ENCODE measurements at regions not wholly inside any gene's neighbourhood (a gene's known extent, or its start where the extent isn't known, plus 50 kb on each side); places are given as distances from the start of the nearest gene placed in this dataset.

DNA sequence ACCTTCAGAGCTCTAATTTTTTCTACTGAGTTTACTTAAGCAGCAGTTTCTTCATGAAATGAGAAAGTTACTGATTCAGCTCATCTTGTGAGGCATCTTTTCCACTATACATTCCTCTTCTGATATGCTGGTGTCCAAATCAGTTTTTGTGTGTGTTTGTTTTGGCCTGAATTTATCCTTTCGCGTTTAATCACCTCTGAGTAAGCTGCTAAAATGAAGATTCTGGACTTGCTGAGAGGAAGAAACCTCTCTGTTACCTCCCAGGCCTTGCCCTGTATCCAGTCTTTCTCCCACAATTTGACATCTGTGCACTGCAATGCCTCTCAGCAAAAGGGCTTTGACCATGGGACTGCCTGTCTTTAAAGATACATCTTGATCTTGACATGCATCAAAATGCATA is 536.2 kb upstream of the NRSN1 start:
- no peak overlapping the region for H3K4me2 ChIP-seq
- FAIRE-seq (no peak), DNase-seq (ENCODE audit: low read depth in 1 of 2, low spot score in 1 of 2) (no peak), ATAC-seq (no peak)
- H3K9me3 ChIP-seq, result no peaks in the 10 kb centered on the region
- H3K27ac ChIP-seq, result no peak overlapping the region
- WGBS (ENCODE audit: missing lambda C conversion rate), result 0% methylated on average over 2 of the region's 2 CpGs
- CTCF ChIA-PET, result no interaction called here
- no peaks in the 10 kb centered on the region for H3K4me1 ChIP-seq
- TF ChIP-seq JUN (IDR thresholded peaks at IDR 0.05) (no peak), HEYL (CRISPR knock-in tag; IDR thresholded peaks at IDR 0.05) (no peak), RARB (CRISPR knock-in tag; IDR thresholded peaks at IDR 0.05) (no peak), NPAS2 (CRISPR knock-in tag; IDR thresholded peaks at IDR 0.05; ENCODE audit: borderline replicate concordance) (no peak), CBX8 (IDR thresholded peaks at IDR 0.05) (no peak)
- H3K4me3 ChIP-seq, result no peak overlapping the region
- POLR2A ChIA-PET, result no interaction called here

DNA sequence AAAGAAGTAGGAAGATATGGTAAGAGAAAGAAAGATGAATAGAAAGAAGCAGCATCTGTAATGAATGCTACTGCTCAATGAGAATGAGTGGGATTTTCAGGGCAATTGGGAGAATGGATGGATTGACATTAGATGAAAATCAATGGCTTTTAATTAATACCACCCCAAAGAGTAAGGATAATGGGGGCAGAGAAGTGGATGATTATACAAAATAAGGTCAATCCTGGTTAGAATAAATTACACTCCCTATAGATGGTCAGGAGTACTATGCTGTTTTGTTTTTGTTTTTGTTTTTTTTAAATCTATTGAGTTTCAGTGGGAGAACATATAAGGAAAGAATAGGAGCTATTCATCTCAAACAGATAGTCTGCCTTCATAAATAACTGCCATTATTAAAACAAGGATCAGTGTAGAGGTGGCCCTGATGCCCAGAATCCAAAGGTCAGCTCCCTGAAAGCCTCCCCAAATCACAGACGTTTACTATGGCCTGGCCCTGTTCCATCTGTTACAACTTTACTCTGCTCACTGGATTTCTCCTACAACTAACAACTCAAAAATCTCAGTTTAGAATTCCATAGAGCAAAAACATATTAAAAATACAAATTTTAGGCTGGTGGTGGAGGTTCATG is 535.4 kb upstream of the NRSN1 start:
- ChIA-PET POLR2A (no interaction called here), CTCF (no interaction called here)
- 0% methylated on average over 1 of the region's 1 CpG for WGBS (ENCODE audit: missing lambda C conversion rate)
- Histone ChIP-seq H3K4me1 (no peaks in the 10 kb centered on the region), H3K4me2 (no peak overlapping the region), H3K9me3 (no peaks in the 10 kb centered on the region), H3K4me3 (no peak overlapping the region), H3K27ac (no peak overlapping the region)
- no peak for DNase-seq (ENCODE audit: low read depth in 1 of 2, low spot score in 1 of 2)
- no peak for ATAC-seq
- TF ChIP-seq KDM1A (IDR thresholded peaks at IDR 0.05; ENCODE audit: low read depth) (no peak), NR3C1 (IDR thresholded peaks at IDR 0.05) (no peak)
- no peak for FAIRE-seq

GRCh38 chr6:23591761-23592160 is 534.3 kb upstream of the NRSN1 start:
- no peak overlapping the region for H3K4me2 ChIP-seq
- ATAC-seq (no peak), FAIRE-seq (no peak), DNase-seq (ENCODE audit: low read depth in 1 of 2, low spot score in 1 of 2) (no peak)
- no peaks in the 10 kb centered on the region for H3K4me1 ChIP-seq
- H3K27ac ChIP-seq, result no peak overlapping the region
- 77% methylated on average over 4 of the region's 4 CpGs for WGBS (ENCODE audit: missing lambda C conversion rate)
- POLR2A ChIA-PET, result no interaction called here
- CTCF ChIA-PET, result interaction anchor here (0.6 kb wide), 1 partner anchor 1214 kb away, joined by 3 read pairs; no protein-coding TSS in a partner anchor
- TF ChIP-seq POLR2A (IDR thresholded peaks at IDR 0.05; ENCODE audit: low read length) (no peak), JUN (IDR thresholded peaks at IDR 0.05) (no peak), MAZ (IDR thresholded peaks at IDR 0.05; ENCODE audit: borderline replicate concordance, low read depth, low read length) (no peak), SREBF2 (IDR thresholded peaks at IDR 0.05) (no peak), MYC (IDR thresholded peaks at IDR 0.05; ENCODE audit: borderline replicate concordance, low read length) (no peak), FOXS1 (CRISPR knock-in tag; IDR thresholded peaks at IDR 0.05) (no peak), CEBPB (IDR thresholded peaks at IDR 0.05) (no peak), CHD4 (IDR thresholded peaks at IDR 0.05; ENCODE audit: borderline replicate concordance) (no peak), ATOH8 (CRISPR knock-in tag; IDR thresholded peaks at IDR 0.05; ENCODE audit: low read depth) (no peak), PHF8 (IDR thresholded peaks at IDR 0.05; ENCODE audit: borderline replicate concordance, low read depth) (no peak), GATA3 (IDR thresholded peaks at IDR 0.05; ENCODE audit: borderline replicate concordance) (no peak), HOXA7 (CRISPR knock-in tag; IDR thresholded peaks at IDR 0.05) (no peak), FOSL2 (IDR thresholded peaks at IDR 0.05) (no peak), FOSL2 (CRISPR knock-in tag; IDR thresholded peaks at IDR 0.05) (no peak)
- TF ChIP-seq, protein P1, sequence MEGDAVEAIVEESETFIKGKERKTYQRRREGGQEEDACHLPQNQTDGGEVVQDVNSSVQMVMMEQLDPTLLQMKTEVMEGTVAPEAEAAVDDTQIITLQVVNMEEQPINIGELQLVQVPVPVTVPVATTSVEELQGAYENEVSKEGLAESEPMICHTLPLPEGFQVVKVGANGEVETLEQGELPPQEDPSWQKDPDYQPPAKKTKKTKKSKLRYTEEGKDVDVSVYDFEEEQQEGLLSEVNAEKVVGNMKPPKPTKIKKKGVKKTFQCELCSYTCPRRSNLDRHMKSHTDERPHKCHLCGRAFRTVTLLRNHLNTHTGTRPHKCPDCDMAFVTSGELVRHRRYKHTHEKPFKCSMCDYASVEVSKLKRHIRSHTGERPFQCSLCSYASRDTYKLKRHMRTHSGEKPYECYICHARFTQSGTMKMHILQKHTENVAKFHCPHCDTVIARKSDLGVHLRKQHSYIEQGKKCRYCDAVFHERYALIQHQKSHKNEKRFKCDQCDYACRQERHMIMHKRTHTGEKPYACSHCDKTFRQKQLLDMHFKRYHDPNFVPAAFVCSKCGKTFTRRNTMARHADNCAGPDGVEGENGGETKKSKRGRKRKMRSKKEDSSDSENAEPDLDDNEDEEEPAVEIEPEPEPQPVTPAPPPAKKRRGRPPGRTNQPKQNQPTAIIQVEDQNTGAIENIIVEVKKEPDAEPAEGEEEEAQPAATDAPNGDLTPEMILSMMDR (IDR thresholded peaks at IDR 0.05), result no peak
- TF ChIP-seq, protein P2, sequence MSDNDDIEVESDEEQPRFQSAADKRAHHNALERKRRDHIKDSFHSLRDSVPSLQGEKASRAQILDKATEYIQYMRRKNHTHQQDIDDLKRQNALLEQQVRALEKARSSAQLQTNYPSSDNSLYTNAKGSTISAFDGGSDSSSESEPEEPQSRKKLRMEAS (IDR thresholded peaks at IDR 0.05), result no peak
- TF ChIP-seq, protein P3, sequence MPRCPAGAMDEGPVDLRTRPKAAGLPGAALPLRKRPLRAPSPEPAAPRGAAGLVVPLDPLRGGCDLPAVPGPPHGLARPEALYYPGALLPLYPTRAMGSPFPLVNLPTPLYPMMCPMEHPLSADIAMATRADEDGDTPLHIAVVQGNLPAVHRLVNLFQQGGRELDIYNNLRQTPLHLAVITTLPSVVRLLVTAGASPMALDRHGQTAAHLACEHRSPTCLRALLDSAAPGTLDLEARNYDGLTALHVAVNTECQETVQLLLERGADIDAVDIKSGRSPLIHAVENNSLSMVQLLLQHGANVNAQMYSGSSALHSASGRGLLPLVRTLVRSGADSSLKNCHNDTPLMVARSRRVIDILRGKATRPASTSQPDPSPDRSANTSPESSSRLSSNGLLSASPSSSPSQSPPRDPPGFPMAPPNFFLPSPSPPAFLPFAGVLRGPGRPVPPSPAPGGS (IDR thresholded peaks at IDR 0.05), result no peak
- no peak overlapping the region for H3K4me3 ChIP-seq
- no peaks in the 10 kb centered on the region for H3K9me3 ChIP-seq

Measured in A549 (cell line).